HG02884 (cell line): ENCODE measurements at regions not wholly inside any gene's neighbourhood (a gene's known extent, or its start where the extent isn't known, plus 50 kb on each side); places are given as distances from the start of the nearest gene placed in this dataset.

Experiments used
- ATAC-seq: cut with Tn5 transposase; IDR thresholded peaks from one replicate; pipeline ENCODE4 v1.9.1; 2021; ENCODE audit warnings: mild to moderate bottlenecking, moderate library complexity; ENCODE audit not compliant: unreplicated experiment

- no peak for ATAC-seq
These were observed 200.4 kb upstream of the LEF1 start for GRCh38 chr4:108369035-108369655.

GRCh38 chr4:108367751-108368150, 199.0 kb upstream of the LEF1 start:
- no peak for ATAC-seq

GRCh38 chr4:108366716-108367115, 198.0 kb upstream of the LEF1 start:
- no peak for ATAC-seq

GRCh38 chr4:108365551-108365950, 196.8 kb upstream of the LEF1 start:
- no peak for ATAC-seq

- no peak for ATAC-seq
These were observed 193.2 kb upstream of the LEF1 start for GRCh38 chr4:108361886-108362285.

GRCh38 chr4:108361446-108361820, 192.7 kb upstream of the LEF1 start:
- no peak for ATAC-seq

GRCh38 chr4:108360754-108361445, 192.2 kb upstream of the LEF1 start:
- no peak for ATAC-seq

- ATAC-seq, result no peak
These were observed 191.4 kb upstream of the LEF1 start for GRCh38 chr4:108359986-108360681.

- no peak for ATAC-seq
These were observed 190.6 kb upstream of the LEF1 start for GRCh38 chr4:108359130-108359985.

GRCh38 chr4:108355902-108356535, 187.3 kb upstream of the LEF1 start:
- ATAC-seq, result no peak

GRCh38 chr4:108355186-108355901, 186.6 kb upstream of the LEF1 start:
- no peak for ATAC-seq

GRCh38 chr4:108352664-108353308, 184.1 kb upstream of the LEF1 start:
- no peak for ATAC-seq

- ATAC-seq, result no peak
These were observed 183.1 kb upstream of the LEF1 start for GRCh38 chr4:108351791-108352190.

- ATAC-seq, result no peak
These were observed 181.6 kb upstream of the LEF1 start for GRCh38 chr4:108350332-108350731.

- no peak for ATAC-seq
These were observed 178.1 kb upstream of the LEF1 start for GRCh38 chr4:108346818-108347210.

- no peak for ATAC-seq
These were observed 177.4 kb upstream of the LEF1 start for GRCh38 chr4:108345862-108346817.

GRCh38 chr4:108342325-108342970, 173.7 kb upstream of the LEF1 start:
- no peak for ATAC-seq

GRCh38 chr4:108337923-108338322, 169.2 kb upstream of the LEF1 start:
- ATAC-seq, result no peak
